Activated CD4-positive, alpha-beta memory T cell treated with anti-CD3 and anti-CD28 coated beads, Interleukin-2, amount 10 ng/mL, durations not matched to agents 7 days and 5 days (primary cell): ENCODE measurements at regions not wholly inside any gene's neighbourhood (a gene's known extent, or its start where the extent isn't known, plus 50 kb on each side); places are given as distances from the start of the nearest gene placed in this dataset.

Experiments used
- CTCF ChIA-PET: fragments of 350-600 bp; sonication (Branson Sonifier 250); formaldehyde crosslinking; loops from one replicate; lab custom pipeline; 2021; ENCODE audit warnings: antibody characterized with exemption, inconsistent platforms; lab: Charles Lee
- POLR2A ChIA-PET: fragments of 350-600 bp; sonication (Branson Sonifier 250); formaldehyde crosslinking; loops from one replicate; lab custom pipeline; 2021; ENCODE audit warnings: antibody characterized with exemption; lab: Charles Lee
- DNase-seq: peaks from one replicate; pipeline ENCODE4 v3.0.0-alpha.2; 2020
- H3K27ac Mint-ChIP-seq: one replicate; pipeline ENCODE4 v1.8.0; 2021; ENCODE audit warnings: mild to moderate bottlenecking, mixed read lengths
- H3K27me3 Mint-ChIP-seq: one replicate; pipeline ENCODE4 v1.8.0; 2021; ENCODE audit warnings: mixed read lengths
- H3K36me3 Mint-ChIP-seq: one replicate; pipeline ENCODE4 v1.8.0; 2021; ENCODE audit warnings: low read depth, mixed read lengths
- H3K4me1 Mint-ChIP-seq: one replicate; pipeline ENCODE4 v1.8.0; 2021; ENCODE audit warnings: mixed read lengths
- H3K4me3 Mint-ChIP-seq: one replicate; pipeline ENCODE4 v1.8.0; 2021; ENCODE audit warnings: mild to moderate bottlenecking, mixed read lengths
- H3K9me3 Mint-ChIP-seq: one replicate; pipeline ENCODE4 v1.8.0; 2021; ENCODE audit warnings: mixed read lengths

DNA sequence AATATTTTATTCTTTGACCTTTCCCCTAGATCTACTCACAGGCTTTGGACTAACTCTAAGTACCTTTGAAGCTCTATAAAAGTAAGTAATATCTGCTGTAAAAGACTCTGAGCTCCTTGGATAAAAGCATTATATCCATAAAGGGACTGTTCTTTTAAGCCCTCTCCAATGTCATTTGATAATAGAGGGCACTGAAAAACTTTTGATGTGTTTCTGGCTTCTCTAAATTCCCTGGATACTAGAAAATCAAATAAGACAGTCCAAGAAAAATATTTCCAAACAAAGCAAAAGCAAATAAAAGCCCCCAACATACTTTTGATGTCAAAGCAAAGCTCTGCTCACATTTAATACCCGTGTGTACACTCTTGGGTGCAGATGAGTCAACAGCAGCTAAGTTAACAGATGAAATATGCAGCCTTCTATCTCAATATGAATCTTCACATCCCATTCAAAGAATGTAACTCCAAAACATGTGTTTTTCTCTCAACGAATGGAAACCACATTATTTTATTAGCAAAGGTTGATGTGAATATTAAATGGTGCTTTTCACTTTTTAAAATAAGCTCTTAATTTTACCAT is 230.3 kb downstream of the CENPF start:
- H3K4me1 Mint-ChIP-seq: no peaks in the 10 kb centered on the region
- H3K36me3 Mint-ChIP-seq: no peaks in the 10 kb centered on the region
- no peaks in the 10 kb centered on the region for H3K27me3 Mint-ChIP-seq
- POLR2A ChIA-PET: no interaction called here
- H3K4me3 Mint-ChIP-seq: no peak overlapping the region
- no peaks in the 10 kb centered on the region for H3K9me3 Mint-ChIP-seq
- no peak overlapping the region for H3K27ac Mint-ChIP-seq
- CTCF ChIA-PET: no interaction called here
- DNase-seq: no peak

- no peaks in the 10 kb centered on the region for H3K36me3 Mint-ChIP-seq
- no peaks in the 10 kb centered on the region for H3K27me3 Mint-ChIP-seq
- ChIA-PET POLR2A (no interaction called here), CTCF (no interaction called here)
- DNase-seq: no peak
- H3K9me3 Mint-ChIP-seq: no peaks in the 10 kb centered on the region
- no peaks in the 10 kb centered on the region for H3K4me1 Mint-ChIP-seq
- H3K27ac Mint-ChIP-seq: no peak overlapping the region
- H3K4me3 Mint-ChIP-seq: no peak overlapping the region
These were observed 234.4 kb downstream of the CENPF start for GRCh38 chr1:214837376-214837775.

DNA sequence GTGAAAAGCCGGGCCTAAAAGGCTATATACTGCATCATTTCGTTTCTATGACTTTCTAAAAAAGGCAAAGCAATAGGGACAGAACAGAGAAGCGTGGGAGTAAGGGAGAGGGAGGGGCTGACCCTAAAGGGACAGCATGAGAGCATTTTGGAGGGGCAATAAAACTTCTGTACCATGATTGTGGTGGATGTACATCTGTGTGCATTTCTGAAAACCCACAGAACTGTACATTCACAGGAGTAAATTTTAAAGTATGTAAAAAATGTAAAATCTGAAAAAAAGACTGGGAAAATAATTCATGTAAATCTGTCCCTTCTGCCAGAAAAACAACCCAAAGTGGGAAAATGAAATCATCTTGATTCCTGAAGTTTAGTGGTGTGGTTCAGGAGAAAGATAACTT is 235.4 kb downstream of the CENPF start:
- Mint-ChIP-seq H3K36me3 (no peaks in the 10 kb centered on the region), H3K4me1 (no peaks in the 10 kb centered on the region), H3K27ac (no peak overlapping the region), H3K9me3 (no peaks in the 10 kb centered on the region), H3K4me3 (no peak overlapping the region), H3K27me3 (no peaks in the 10 kb centered on the region)
- DNase-seq: no peak
- POLR2A ChIA-PET: no interaction called here
- CTCF ChIA-PET: no interaction called here

GRCh38 chr1:214840356-214840755 is 237.4 kb downstream of the CENPF start:
- ChIA-PET POLR2A (no interaction called here), CTCF (no interaction called here)
- Mint-ChIP-seq H3K27ac (no peak overlapping the region), H3K4me3 (no peak overlapping the region), H3K27me3 (no peaks in the 10 kb centered on the region), H3K4me1 (no peaks in the 10 kb centered on the region), H3K9me3 (no peaks in the 10 kb centered on the region), H3K36me3 (no peaks in the 10 kb centered on the region)
- no peak for DNase-seq

- DNase-seq: no peak
- Mint-ChIP-seq H3K4me1 (no peaks in the 10 kb centered on the region), H3K27me3 (no peaks in the 10 kb centered on the region), H3K4me3 (no peak overlapping the region), H3K36me3 (no peaks in the 10 kb centered on the region), H3K27ac (no peak overlapping the region), H3K9me3 (no peaks in the 10 kb centered on the region)
- CTCF ChIA-PET: no interaction called here
- POLR2A ChIA-PET: no interaction called here
These were observed 239.7 kb upstream of the KCNK2 start for GRCh38 chr1:214842856-214843255.

GRCh38 chr1:214843281-214843680 is 239.3 kb upstream of the KCNK2 start:
- Mint-ChIP-seq H3K4me3 (no peak overlapping the region), H3K9me3 (no peaks in the 10 kb centered on the region), H3K4me1 (no peaks in the 10 kb centered on the region), H3K36me3 (no peaks in the 10 kb centered on the region), H3K27me3 (no peaks in the 10 kb centered on the region), H3K27ac (no peak overlapping the region)
- DNase-seq: no peak
- POLR2A ChIA-PET: no interaction called here
- CTCF ChIA-PET: no interaction called here

GRCh38 chr1:214844319-214844718 is 238.2 kb upstream of the KCNK2 start:
- Mint-ChIP-seq H3K27ac (no peak overlapping the region), H3K9me3 (no peaks in the 10 kb centered on the region), H3K36me3 (no peaks in the 10 kb centered on the region), H3K27me3 (no peaks in the 10 kb centered on the region), H3K4me3 (no peak overlapping the region), H3K4me1 (no peaks in the 10 kb centered on the region)
- POLR2A ChIA-PET: no interaction called here
- CTCF ChIA-PET: no interaction called here
- no peak for DNase-seq

DNA sequence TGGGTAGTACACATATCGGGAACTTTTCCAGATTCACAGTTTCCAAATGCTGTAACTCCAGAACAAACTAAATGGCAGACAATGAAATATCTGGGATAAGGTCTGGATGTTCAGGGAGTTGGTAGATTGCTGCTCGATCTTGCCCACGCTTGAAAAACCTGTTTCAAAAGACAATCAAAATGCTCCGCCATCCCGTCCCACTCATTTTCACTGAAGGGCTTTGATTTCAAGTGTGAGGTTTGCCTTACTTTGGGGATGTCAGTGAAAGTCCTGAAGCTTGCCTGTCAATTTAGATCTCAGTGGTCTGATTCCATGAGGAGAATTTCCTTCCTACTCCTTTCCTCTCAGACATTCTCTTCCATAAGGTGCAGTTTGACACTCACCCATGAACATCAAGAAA is 236.3 kb upstream of the KCNK2 start:
- ChIA-PET POLR2A (no interaction called here), CTCF (no interaction called here)
- H3K4me1 Mint-ChIP-seq: no peaks in the 10 kb centered on the region
- no peaks in the 10 kb centered on the region for H3K36me3 Mint-ChIP-seq
- H3K27ac Mint-ChIP-seq: no peak overlapping the region
- no peaks in the 10 kb centered on the region for H3K9me3 Mint-ChIP-seq
- H3K27me3 Mint-ChIP-seq: no peaks in the 10 kb centered on the region
- no peak overlapping the region for H3K4me3 Mint-ChIP-seq
- DNase-seq: no peak

DNA sequence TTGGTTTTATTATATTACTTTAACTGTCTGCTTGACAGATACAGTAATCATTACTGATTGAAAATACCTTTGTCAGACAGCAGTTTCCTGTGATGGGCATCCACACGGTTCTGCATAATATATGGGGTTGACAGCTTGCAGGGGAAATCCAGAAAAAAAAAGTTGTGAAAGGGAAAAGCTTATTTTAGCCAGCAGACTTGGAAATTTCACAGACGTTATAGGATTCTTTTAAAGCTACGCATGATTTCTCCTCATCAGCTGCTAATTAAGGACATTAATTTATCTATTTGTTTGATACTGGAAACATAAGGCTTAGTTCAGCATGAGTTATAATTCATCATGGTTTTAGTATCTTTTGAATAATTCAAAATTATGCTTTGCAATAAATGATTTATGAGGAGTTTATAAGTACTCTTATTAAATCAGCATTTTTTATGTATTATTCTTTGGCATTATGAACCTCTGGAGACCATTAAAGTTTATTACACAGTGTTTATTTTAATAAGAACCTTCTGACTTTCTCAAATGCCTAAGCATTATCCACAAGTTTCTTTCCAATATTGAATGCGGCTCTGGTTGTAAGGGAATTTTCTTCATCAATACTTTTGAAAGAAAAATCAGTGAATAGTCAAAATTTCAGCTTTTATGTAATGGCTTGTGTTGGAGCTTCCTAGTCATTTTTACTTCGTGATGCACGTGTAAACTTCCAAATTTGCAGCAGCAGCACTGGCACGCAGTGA is 235.3 kb upstream of the KCNK2 start:
- ChIA-PET CTCF (no interaction called here), POLR2A (no interaction called here)
- Mint-ChIP-seq H3K9me3 (no peaks in the 10 kb centered on the region), H3K27me3 (no peaks in the 10 kb centered on the region), H3K4me3 (no peak overlapping the region), H3K27ac (no peak overlapping the region), H3K36me3 (no peaks in the 10 kb centered on the region), H3K4me1 (no peaks in the 10 kb centered on the region)
- no peak for DNase-seq

- Mint-ChIP-seq H3K9me3 (no peaks in the 10 kb centered on the region), H3K4me1 (no peaks in the 10 kb centered on the region), H3K4me3 (no peak overlapping the region), H3K27me3 (no peaks in the 10 kb centered on the region), H3K36me3 (no peaks in the 10 kb centered on the region), H3K27ac (no peak overlapping the region)
- no peak for DNase-seq
- ChIA-PET CTCF (no interaction called here), POLR2A (no interaction called here)
These were observed 234.4 kb upstream of the KCNK2 start for GRCh38 chr1:214848101-214848500.

- no peaks in the 10 kb centered on the region for H3K36me3 Mint-ChIP-seq
- no peak overlapping the region for H3K4me3 Mint-ChIP-seq
- H3K9me3 Mint-ChIP-seq: no peaks in the 10 kb centered on the region
- H3K27ac Mint-ChIP-seq: no peak overlapping the region
- no peaks in the 10 kb centered on the region for H3K4me1 Mint-ChIP-seq
- POLR2A ChIA-PET: no interaction called here
- CTCF ChIA-PET: no interaction called here
- no peaks in the 10 kb centered on the region for H3K27me3 Mint-ChIP-seq
- no peak for DNase-seq
These were observed 232.0 kb upstream of the KCNK2 start for GRCh38 chr1:214850432-214851050.

- no peaks in the 10 kb centered on the region for H3K9me3 Mint-ChIP-seq
- POLR2A ChIA-PET: no interaction called here
- no peak for DNase-seq
- H3K27me3 Mint-ChIP-seq: no peaks in the 10 kb centered on the region
- no peaks in the 10 kb centered on the region for H3K4me1 Mint-ChIP-seq
- H3K36me3 Mint-ChIP-seq: no peaks in the 10 kb centered on the region
- no peak overlapping the region for H3K4me3 Mint-ChIP-seq
- H3K27ac Mint-ChIP-seq: no peak overlapping the region
- CTCF ChIA-PET: no interaction called here
These were observed 229.2 kb upstream of the KCNK2 start for GRCh38 chr1:214853340-214853739.

DNA sequence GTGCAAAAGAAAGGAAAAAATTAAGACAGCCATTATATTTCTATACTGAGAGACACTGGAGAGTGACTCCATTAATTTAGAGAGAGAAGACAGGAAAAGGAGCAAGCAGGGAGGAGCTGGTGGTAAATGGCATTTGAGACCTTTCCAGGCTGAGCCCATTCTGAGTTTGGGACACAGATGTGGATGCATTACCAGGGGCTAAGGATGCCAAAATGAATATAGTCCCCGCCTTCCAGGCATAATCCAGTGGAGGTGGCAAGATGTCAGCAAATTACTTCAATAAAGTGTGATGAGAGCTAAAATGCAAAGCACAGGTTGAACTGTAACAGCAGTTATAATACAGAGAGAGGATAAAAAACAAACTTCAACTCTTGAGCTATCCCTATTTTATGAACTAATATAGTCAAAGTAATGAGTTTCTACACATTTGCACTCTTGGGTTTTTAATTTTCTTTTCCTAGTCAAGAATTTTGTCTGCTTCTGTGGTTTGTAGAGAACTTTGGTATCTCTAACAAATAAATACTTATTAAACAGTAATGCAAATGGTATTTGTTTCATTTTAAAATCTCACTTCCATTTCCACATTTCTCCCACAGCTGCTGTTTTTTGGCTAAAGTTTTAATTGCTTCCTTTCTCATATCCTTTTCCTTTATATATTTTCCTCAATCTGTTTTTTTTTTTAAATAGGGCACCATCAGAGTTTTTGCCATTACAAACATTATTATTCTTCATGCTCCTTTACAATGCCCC is 228.2 kb upstream of the KCNK2 start:
- Mint-ChIP-seq H3K27ac (no peak overlapping the region), H3K27me3 (no peaks in the 10 kb centered on the region), H3K4me3 (no peak overlapping the region), H3K36me3 (no peaks in the 10 kb centered on the region), H3K9me3 (no peaks in the 10 kb centered on the region), H3K4me1 (no peaks in the 10 kb centered on the region)
- DNase-seq: no peak
- POLR2A ChIA-PET: no interaction called here
- CTCF ChIA-PET: interaction anchor here (1.2 kb wide), 1 partner anchor 9 kb away, joined by 3 read pairs; no protein-coding TSS in a partner anchor
